ENCODE measurements at regions not wholly inside any gene's neighbourhood (a gene's known extent, or its start where the extent isn't known, plus 50 kb on each side); places are given as distances from the start of the nearest gene placed in this dataset.

DNA sequence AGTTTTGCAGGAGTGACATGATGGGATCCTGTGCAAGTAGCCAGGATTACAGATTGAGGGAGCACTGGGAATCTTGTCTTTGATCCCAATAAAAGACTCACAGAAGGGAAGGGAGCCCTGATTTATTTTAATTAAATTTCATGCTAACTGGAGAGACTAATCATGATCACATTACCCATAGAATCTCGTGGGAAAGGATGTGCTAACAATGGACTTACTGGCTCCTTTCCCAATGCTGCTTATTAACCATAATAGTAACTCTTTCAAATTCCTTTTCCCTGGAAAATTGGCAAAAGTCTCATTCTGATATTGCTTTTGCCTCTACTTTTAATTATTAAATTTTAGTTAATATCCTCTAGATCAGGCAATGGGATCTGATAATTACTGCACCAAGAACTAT is 174.8 kb upstream of the AVPR1A start:
- TF ChIP-seq, protein P1, sequence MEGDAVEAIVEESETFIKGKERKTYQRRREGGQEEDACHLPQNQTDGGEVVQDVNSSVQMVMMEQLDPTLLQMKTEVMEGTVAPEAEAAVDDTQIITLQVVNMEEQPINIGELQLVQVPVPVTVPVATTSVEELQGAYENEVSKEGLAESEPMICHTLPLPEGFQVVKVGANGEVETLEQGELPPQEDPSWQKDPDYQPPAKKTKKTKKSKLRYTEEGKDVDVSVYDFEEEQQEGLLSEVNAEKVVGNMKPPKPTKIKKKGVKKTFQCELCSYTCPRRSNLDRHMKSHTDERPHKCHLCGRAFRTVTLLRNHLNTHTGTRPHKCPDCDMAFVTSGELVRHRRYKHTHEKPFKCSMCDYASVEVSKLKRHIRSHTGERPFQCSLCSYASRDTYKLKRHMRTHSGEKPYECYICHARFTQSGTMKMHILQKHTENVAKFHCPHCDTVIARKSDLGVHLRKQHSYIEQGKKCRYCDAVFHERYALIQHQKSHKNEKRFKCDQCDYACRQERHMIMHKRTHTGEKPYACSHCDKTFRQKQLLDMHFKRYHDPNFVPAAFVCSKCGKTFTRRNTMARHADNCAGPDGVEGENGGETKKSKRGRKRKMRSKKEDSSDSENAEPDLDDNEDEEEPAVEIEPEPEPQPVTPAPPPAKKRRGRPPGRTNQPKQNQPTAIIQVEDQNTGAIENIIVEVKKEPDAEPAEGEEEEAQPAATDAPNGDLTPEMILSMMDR (IDR thresholded peaks at IDR 0.05; ENCODE audit: extremely low read depth in 1 of 2, insufficient read depth in 1 of 2, low read depth in 1 of 2, low read length in 2 of 2), result no peak
- TF ChIP-seq POLR2A (IDR thresholded peaks at IDR 0.05; ENCODE audit: low read depth, low read length) (no peak), EZH2 (IDR thresholded peaks at IDR 0.05; ENCODE audit: borderline replicate concordance, low read depth, low read length, severe bottlenecking) (no peak), MYC (IDR thresholded peaks at IDR 0.05; ENCODE audit: low read depth, low read length) (no peak), POLR2AphosphoS5 (IDR thresholded peaks at IDR 0.05; ENCODE audit: insufficient read depth, low read depth, low read length) (no peak), JUN (IDR thresholded peaks at IDR 0.05; ENCODE audit: borderline replicate concordance, insufficient read depth, insufficient read length, low read depth) (no peak)
- TF ChIP-seq, protein P2, sequence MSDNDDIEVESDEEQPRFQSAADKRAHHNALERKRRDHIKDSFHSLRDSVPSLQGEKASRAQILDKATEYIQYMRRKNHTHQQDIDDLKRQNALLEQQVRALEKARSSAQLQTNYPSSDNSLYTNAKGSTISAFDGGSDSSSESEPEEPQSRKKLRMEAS (IDR thresholded peaks at IDR 0.05; ENCODE audit: insufficient read depth, insufficient read length), result no peak

Data from endothelial cell of umbilical vein (primary cell).